GM10266 (cell line): ENCODE measurements at regions not wholly inside any gene's neighbourhood (a gene's known extent, or its start where the extent isn't known, plus 50 kb on each side); places are given as distances from the start of the nearest gene placed in this dataset.

Experiments used
- DNase-seq: peaks from one replicate; pipeline ENCODE4 v3.0.0; 2012; ENCODE audit errors: extremely low spot score
- CTCF ChIP-seq: IDR thresholded peaks from 2 replicates; pipeline ENCODE4 v1.5.1; 2012; ENCODE audit warnings: mild to moderate bottlenecking, low read depth; ENCODE audit not compliant: control insufficient read depth, insufficient read depth; ENCODE audit errors: missing control alignments

GRCh38 chr14:25620515-25620914 lies 570.6 kb upstream of the STXBP6 start:
- no peak for DNase-seq

GRCh38 chr14:25615174-25615573 lies 565.2 kb upstream of the STXBP6 start:
- no peak for TF ChIP-seq CTCF
- no peak for DNase-seq

More at GRCh38 chr14:25620515-25620914, 570.6 kb upstream of the STXBP6 start:
- no peak for TF ChIP-seq CTCF

- DNase-seq: no peak
- no peak for TF ChIP-seq CTCF
These were observed 557.2 kb upstream of the STXBP6 start for GRCh38 chr14:25607192-25607591.

- DNase-seq: no peak
- no peak for TF ChIP-seq CTCF
These were observed 552.2 kb upstream of the STXBP6 start for GRCh38 chr14:25602106-25602505.

- DNase-seq: no peak
These were observed 538.8 kb upstream of the STXBP6 start for GRCh38 chr14:25588751-25589150.

GRCh38 chr14:25574628-25575325 lies 524.8 kb upstream of the STXBP6 start:
- DNase-seq: no peak

More at GRCh38 chr14:25588751-25589150, 538.8 kb upstream of the STXBP6 start:
- TF ChIP-seq CTCF: no peak

More at GRCh38 chr14:25574628-25575325, 524.8 kb upstream of the STXBP6 start:
- no peak for TF ChIP-seq CTCF
